HG03439 (cell line): ENCODE measurements at regions not wholly inside any gene's neighbourhood (a gene's known extent, or its start where the extent isn't known, plus 50 kb on each side); places are given as distances from the start of the nearest gene placed in this dataset.

Source experiments
- ATAC-seq: cut with Tn5 transposase; IDR thresholded peaks from one replicate; pipeline ENCODE4 v1.9.1; 2021; ENCODE audit warnings: mild to moderate bottlenecking, moderate library complexity; ENCODE audit not compliant: unreplicated experiment

- no peak for ATAC-seq
Measured at GRCh38 chr3:46091741-46092701, 64.7 kb upstream of the XCR1 start.

- no peak for ATAC-seq
Measured at GRCh38 chr3:46091046-46091445, 63.8 kb upstream of the XCR1 start.

- ATAC-seq: no peak
Measured at GRCh38 chr3:46090161-46090591, 62.9 kb upstream of the XCR1 start.

GRCh38 chr3:46089237-46090011 lies 62.1 kb upstream of the XCR1 start:
- ATAC-seq: no peak

GRCh38 chr3:46087871-46088270 lies 60.6 kb upstream of the XCR1 start:
- ATAC-seq: no peak

GRCh38 chr3:46086986-46087385 lies 59.7 kb upstream of the XCR1 start:
- no peak for ATAC-seq

- ATAC-seq: no peak
Measured at GRCh38 chr3:46086083-46086437, 58.8 kb upstream of the XCR1 start.

GRCh38 chr3:46085421-46086082 lies 58.3 kb upstream of the XCR1 start:
- no peak for ATAC-seq

GRCh38 chr3:46083956-46084355 lies 56.7 kb upstream of the XCR1 start:
- ATAC-seq: no peak

- no peak for ATAC-seq
Measured at GRCh38 chr3:46082849-46083248, 55.6 kb upstream of the XCR1 start.

GRCh38 chr3:46082021-46082420 lies 54.7 kb upstream of the XCR1 start:
- no peak for ATAC-seq

- ATAC-seq: no peak
Measured at GRCh38 chr3:46080969-46081345, 53.7 kb upstream of the XCR1 start.

GRCh38 chr3:46080124-46080968 lies 53.1 kb upstream of the XCR1 start:
- ATAC-seq: no peak

- ATAC-seq: peak; percentile 67
Measured at GRCh38 chr3:46078712-46079400, 51.6 kb upstream of the XCR1 start.
